Liver (tissue), 8 donors: ENCODE measurements at regions not wholly inside any gene's neighbourhood (a gene's known extent, or its start where the extent isn't known, plus 50 kb on each side); places are given as distances from the start of the nearest gene placed in this dataset.

Source experiments
- DNase-seq: peaks from one replicate; pipeline ENCODE4 v3.0.0-alpha.2; 2017; ENCODE audit warnings: low spot score
- H3K27ac ChIP-seq, 2 donors: one replicate each; pipeline ENCODE4 v1.7.0; 2013; ENCODE audit warnings: inconsistent platforms in 2 of 2, low read length in 2 of 2, control low read depth in 1 of 2, low read depth in 1 of 2, mild to moderate bottlenecking in 1 of 2
- H3K27me3 ChIP-seq, 4 donors: one replicate each; pipeline versions ENCODE4 v1.6.1 to v1.7.0; 2013; ENCODE audit warnings: low read length in 3 of 4, inconsistent platforms in 1 of 4, mild to moderate bottlenecking in 1 of 4, moderate library complexity in 1 of 4; ENCODE audit not compliant: control insufficient read depth in 4 of 4, insufficient read depth in 4 of 4
- H3K36me3 ChIP-seq, 4 donors: one replicate each; pipeline versions ENCODE4 v1.6.1 to v1.7.0; 2013; ENCODE audit warnings: low read length in 3 of 4, mild to moderate bottlenecking in 3 of 4, low read depth in 1 of 4, moderate library complexity in 1 of 4; ENCODE audit not compliant: control insufficient read depth in 4 of 4, insufficient read depth in 3 of 4
- H3K4me1 ChIP-seq, 4 donors: one replicate each; pipeline versions ENCODE4 v1.6.1 to v1.7.0; 2013; ENCODE audit warnings: low read length in 3 of 4, mild to moderate bottlenecking in 3 of 4, moderate library complexity in 1 of 4; ENCODE audit not compliant: control insufficient read depth in 4 of 4, insufficient read depth in 4 of 4
- H3K4me3 ChIP-seq, 3 donors: one replicate each; pipeline versions ENCODE4 v1.6.1 to v1.7.0; 2013; ENCODE audit warnings: low read length in 3 of 3, control low read depth in 1 of 3, low read depth in 1 of 3, mild to moderate bottlenecking in 1 of 3
- H3K9ac ChIP-seq, 2 donors: one replicate each; pipeline ENCODE4 v1.7.0; 2013; ENCODE audit warnings: low read length in 2 of 2, mild to moderate bottlenecking in 2 of 2, moderate library complexity in 2 of 2, control low read depth in 1 of 2, low read depth in 1 of 2
- H3K9me3 ChIP-seq, 4 donors: one replicate each; pipeline versions ENCODE4 v1.6.1 to v1.7.0; 2013; ENCODE audit warnings: low read length in 3 of 4; ENCODE audit not compliant: control insufficient read depth in 4 of 4
- EGR1 ChIP-seq, 2 donors: IDR thresholded peaks; 2 replicates each; pipeline ENCODE4 v1.6.1; 2016 to 2018; ENCODE audit warnings: antibody characterized with exemption in 2 of 2, low read depth in 2 of 2
- FOXA1 ChIP-seq: IDR thresholded peaks from 2 replicates; pipeline ENCODE4 v1.6.1; 2016; ENCODE audit warnings: antibody characterized with exemption
- GABPA ChIP-seq, 2 donors: IDR thresholded peaks in 1 of 2; conservative IDR thresholded peaks in 1 of 2; 2 replicates each; pipeline ENCODE4 v1.6.1; 2016; ENCODE audit warnings: antibody characterized with exemption in 2 of 2, mild to moderate bottlenecking in 1 of 2, moderate library complexity in 1 of 2
- HNF4A ChIP-seq, 2 donors: conservative IDR thresholded peaks; 2 replicates each; pipeline ENCODE4 v1.6.1; 2016; ENCODE audit warnings: antibody characterized with exemption in 2 of 2, mild to moderate bottlenecking in 2 of 2
- HNF4G ChIP-seq: IDR thresholded peaks from 2 replicates; pipeline ENCODE4 v1.6.1; 2016; ENCODE audit warnings: antibody characterized with exemption
- JUND ChIP-seq, 2 donors: IDR thresholded peaks; 2 replicates each; pipeline ENCODE4 v1.6.1; 2016; ENCODE audit warnings: antibody characterized with exemption in 2 of 2
- MAX ChIP-seq: IDR thresholded peaks from 2 replicates; pipeline ENCODE4 v1.6.1; 2016; ENCODE audit warnings: antibody characterized with exemption
- NR2F2 ChIP-seq: IDR thresholded peaks from 2 replicates; pipeline ENCODE4 v1.6.1; 2016; ENCODE audit warnings: antibody characterized with exemption
- RAD21 ChIP-seq, 2 donors: IDR thresholded peaks; 2 replicates each; pipeline ENCODE4 v1.6.1; 2016; ENCODE audit warnings: antibody characterized with exemption in 2 of 2, mild to moderate bottlenecking in 2 of 2
- REST ChIP-seq: IDR thresholded peaks from 2 replicates; pipeline ENCODE4 v1.6.1; 2016; ENCODE audit warnings: antibody characterized with exemption, mild to moderate bottlenecking
- RXRA ChIP-seq, 2 donors: IDR thresholded peaks; 2 replicates each; pipeline ENCODE4 v1.6.1; 2017 to 2018; ENCODE audit warnings: antibody characterized with exemption in 2 of 2, mild to moderate bottlenecking in 1 of 2
- SP1 ChIP-seq: IDR thresholded peaks from 2 replicates; pipeline ENCODE4 v1.6.1; 2018; ENCODE audit warnings: antibody characterized with exemption, mild to moderate bottlenecking
- YY1 ChIP-seq: IDR thresholded peaks from 2 replicates; pipeline ENCODE4 v1.6.1; 2016; ENCODE audit warnings: antibody characterized with exemption, mild to moderate bottlenecking
- ZBTB33 ChIP-seq: IDR thresholded peaks from 2 replicates; pipeline ENCODE4 v1.6.1; 2016; ENCODE audit warnings: antibody characterized with exemption
- WGBS: extraction: QIAGEN DNeasy Blood & Tissue Kit; methylation state at CpG from one replicate; pipeline ENCODE4 v1.1.7; 2013; 5-methylcytosine and 5-hydroxymethylcytosine counted together
- TF ChIP-seq, protein P1 (sequence below): fragments of 150-350 bp; IDR thresholded peaks from 2 replicates; pipeline ENCODE4 v1.5.1; 2017; ENCODE audit warnings: improper control_type of control experiment, low read depth, low read length; ENCODE audit not compliant: missing input control
- TF ChIP-seq, protein P2 (sequence below): IDR thresholded peaks from 2 replicates; pipeline ENCODE4 v1.6.1; 2016; ENCODE audit warnings: antibody characterized with exemption
- donor health status: healthy.
- donor health status: healthy.
- donor health status: healthy.
- donor health status: healthy.
- donor health status: healthy.

DNA sequence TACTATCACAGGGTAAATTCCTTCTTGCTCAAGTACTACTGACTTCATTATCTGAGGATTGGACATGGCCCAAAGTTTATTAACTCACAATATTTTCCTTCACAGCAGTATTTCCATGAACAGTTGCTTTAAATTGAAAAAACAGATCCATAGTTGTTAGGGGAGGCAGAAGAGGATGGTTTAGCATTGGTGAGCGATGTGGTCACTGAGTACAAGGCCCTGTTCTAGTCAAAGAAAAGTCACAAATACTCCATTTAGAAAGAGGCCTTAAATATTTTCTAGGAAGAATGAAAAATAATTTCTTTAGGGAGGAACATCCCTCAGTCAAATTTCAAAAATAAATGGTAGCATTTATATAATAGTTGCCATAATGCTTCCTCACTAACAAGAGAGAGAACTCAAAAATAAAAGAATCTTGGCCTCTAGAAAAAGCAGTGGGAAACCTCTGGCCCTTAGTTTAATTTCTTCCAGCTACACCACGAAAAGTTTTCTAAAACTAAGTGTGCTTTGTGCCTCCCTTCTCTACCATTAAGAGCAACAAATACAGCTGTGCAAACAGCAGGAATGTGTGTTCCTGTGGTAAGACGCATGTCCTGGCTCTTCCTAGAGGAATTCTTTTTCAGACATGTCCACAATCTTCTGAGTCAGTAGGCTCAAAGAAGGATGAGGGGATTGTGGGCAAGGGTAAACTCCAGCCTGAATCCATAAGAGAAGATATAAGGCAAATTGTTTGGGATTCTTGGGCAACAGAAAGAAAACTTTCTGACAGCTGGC is 105.7 kb downstream of the HOXA1 start:
- WGBS = 79% methylated on average over 3 of the region's 3 CpGs

DNA sequence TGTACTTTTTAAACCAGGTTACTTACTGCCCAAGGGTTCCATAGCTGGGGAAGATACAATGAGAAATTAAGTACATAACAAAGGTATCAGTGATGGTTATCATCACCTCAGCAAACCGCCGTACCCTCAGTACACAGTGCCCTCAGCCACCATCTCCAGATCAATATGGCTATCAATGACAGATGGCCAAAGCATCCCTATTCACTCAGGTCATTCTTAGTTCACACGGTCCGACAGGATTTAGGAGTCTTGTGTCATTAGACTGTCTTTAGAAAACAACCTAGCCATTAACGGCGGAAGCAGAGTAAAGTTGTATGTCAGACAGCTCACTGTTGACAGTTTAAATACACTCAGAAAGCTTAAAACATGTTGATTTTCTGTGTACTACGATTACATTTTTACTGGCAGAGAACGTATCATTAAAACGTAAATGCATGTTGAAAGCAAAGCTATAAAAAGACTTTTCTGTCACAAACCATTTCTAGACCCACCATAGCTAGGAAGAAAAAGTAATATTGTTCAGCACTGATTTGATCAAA is 106.9 kb downstream of the HOXA1 start:
- H3K9me3 ChIP-seq = no peaks in the 10 kb centered on the region
- TF ChIP-seq SP1 (no peak), HNF4G (no peak), MAX (no peak), HNF4A (conservative IDR thresholded peaks at IDR 0.05) (no peak), NR2F2 (no peak), ZBTB33 (no peak), GABPA (IDR thresholded peaks at IDR 0.05 in 1 of 2, conservative IDR thresholded peaks at IDR 0.05 in 1 of 2) (no peak), RAD21 (IDR thresholded peaks at IDR 0.05) (no peak), RXRA (IDR thresholded peaks at IDR 0.05) (no peak), YY1 (no peak), EGR1 (IDR thresholded peaks at IDR 0.05; ENCODE audit: low read depth in 2 of 2) (no peak), JUND (IDR thresholded peaks at IDR 0.05) (no peak)
- TF ChIP-seq, protein P1, sequence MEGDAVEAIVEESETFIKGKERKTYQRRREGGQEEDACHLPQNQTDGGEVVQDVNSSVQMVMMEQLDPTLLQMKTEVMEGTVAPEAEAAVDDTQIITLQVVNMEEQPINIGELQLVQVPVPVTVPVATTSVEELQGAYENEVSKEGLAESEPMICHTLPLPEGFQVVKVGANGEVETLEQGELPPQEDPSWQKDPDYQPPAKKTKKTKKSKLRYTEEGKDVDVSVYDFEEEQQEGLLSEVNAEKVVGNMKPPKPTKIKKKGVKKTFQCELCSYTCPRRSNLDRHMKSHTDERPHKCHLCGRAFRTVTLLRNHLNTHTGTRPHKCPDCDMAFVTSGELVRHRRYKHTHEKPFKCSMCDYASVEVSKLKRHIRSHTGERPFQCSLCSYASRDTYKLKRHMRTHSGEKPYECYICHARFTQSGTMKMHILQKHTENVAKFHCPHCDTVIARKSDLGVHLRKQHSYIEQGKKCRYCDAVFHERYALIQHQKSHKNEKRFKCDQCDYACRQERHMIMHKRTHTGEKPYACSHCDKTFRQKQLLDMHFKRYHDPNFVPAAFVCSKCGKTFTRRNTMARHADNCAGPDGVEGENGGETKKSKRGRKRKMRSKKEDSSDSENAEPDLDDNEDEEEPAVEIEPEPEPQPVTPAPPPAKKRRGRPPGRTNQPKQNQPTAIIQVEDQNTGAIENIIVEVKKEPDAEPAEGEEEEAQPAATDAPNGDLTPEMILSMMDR = no peak
- TF ChIP-seq, protein P2, sequence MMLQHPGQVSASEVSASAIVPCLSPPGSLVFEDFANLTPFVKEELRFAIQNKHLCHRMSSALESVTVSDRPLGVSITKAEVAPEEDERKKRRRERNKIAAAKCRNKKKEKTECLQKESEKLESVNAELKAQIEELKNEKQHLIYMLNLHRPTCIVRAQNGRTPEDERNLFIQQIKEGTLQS = no peak
- H3K27me3 ChIP-seq = peaks cover 0 to 2% (median 0%) of the 10 kb centered on the region in 4 donors
- WGBS = 60% methylated on average over 9 of the region's 9 CpGs
- no peak overlapping the region for H3K27ac ChIP-seq
- no peak overlapping the region for H3K4me3 ChIP-seq
- H3K4me1 ChIP-seq = no peaks in the 10 kb centered on the region
- no peaks in the 10 kb centered on the region for H3K36me3 ChIP-seq
- no peak for DNase-seq
- no peak overlapping the region for H3K9ac ChIP-seq

More for the DNA sequence above, 105.7 kb downstream of the HOXA1 start:
- H3K36me3 ChIP-seq = no peaks in the 10 kb centered on the region
- H3K27me3 ChIP-seq = peaks cover 0 to 4% (median 0%) of the 10 kb centered on the region in 4 donors
- no peaks in the 10 kb centered on the region for H3K9me3 ChIP-seq
- H3K9ac ChIP-seq = no peak overlapping the region
- TF ChIP-seq JUND (IDR thresholded peaks at IDR 0.05) (no peak), EGR1 (IDR thresholded peaks at IDR 0.05; ENCODE audit: low read depth in 2 of 2) (no peak), RAD21 (IDR thresholded peaks at IDR 0.05) (no peak), REST (no peak), MAX (no peak), FOXA1 (no peak)
- TF ChIP-seq, protein P2 = no peak
- no peak overlapping the region for H3K27ac ChIP-seq
- H3K4me1 ChIP-seq = no peaks in the 10 kb centered on the region
- H3K4me3 ChIP-seq = no peak overlapping the region
- DNase-seq = no peak
